ENCODE measurements at regions not wholly inside any gene's neighbourhood (a gene's known extent, or its start where the extent isn't known, plus 50 kb on each side); places are given as distances from the start of the nearest gene placed in this dataset.

DNA sequence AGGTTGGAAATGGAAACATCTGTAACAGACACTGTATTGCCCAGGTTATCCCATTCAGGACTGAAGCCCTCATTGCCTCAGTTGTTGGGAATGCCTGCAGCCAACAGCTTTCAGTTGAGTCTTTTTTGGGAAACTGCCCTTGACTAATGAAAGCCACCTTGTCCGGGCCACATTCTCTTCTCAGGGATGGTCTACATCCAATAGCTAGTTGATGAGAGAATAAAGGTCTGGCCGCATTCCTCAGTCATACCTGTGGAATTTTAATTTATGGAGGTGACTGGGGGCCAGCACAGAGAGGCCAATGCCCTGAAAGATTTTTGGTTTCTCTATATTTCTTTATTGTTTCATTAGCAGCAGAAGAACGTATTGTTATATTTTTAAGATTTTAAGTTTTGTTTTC is 147.6 kb upstream of the MSX1 start:
- TF ChIP-seq ZNF274 (IDR thresholded peaks at IDR 0.05; ENCODE audit: low read depth, low read length) (no peak), YY1 (IDR thresholded peaks at IDR 0.05; ENCODE audit: insufficient read depth, insufficient read length) (no peak), SUZ12 (IDR thresholded peaks at IDR 0.05; ENCODE audit: extremely low read depth, insufficient read depth, insufficient read length) (no peak)
